ENCODE measurements at regions not wholly inside any gene's neighbourhood (a gene's known extent, or its start where the extent isn't known, plus 50 kb on each side); places are given as distances from the start of the nearest gene placed in this dataset.

DNA sequence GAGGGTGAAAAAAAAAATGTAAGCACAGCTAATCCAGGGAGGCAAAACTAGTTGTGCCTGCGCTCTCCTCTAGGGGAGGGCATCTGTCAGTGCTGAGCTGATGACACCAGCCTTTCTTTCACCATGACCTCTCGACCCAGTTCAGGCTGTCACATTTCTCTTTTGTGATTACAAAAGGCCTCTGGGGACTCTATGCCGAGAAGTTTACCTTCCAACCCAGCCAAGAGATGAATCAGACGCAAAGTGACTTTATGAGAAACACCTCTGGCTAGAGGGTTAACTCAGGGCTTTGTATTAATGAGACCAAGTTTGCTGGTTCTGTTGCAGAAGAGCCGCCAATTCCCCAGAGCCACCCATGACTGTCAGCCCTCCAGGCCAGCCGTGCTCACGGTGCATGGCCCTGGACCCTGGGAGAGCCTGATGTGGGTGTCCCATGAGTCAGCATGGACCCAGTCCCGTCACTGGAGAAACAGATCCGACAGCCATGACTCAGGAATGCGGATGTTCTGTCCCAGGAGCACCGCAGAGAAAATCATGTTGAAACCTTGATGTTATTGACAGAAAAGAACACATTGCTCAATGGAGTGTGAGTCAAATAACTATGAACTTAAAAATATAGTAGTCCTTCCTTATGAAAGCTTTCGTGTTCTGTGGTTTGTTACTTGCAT, 437.2 kb downstream of the HS3ST3B1 start (continued):
- TF ChIP-seq ZNF12 (CRISPR knock-in tag; IDR thresholded peaks at IDR 0.05) (peak; percentile 96), JDP2 (CRISPR knock-in tag; IDR thresholded peaks at IDR 0.05; ENCODE audit: borderline replicate concordance) (no peak), HDAC6 (IDR thresholded peaks at IDR 0.05; ENCODE audit: low read depth, low read length) (no peak), FOXO1 (CRISPR knock-in tag; IDR thresholded peaks at IDR 0.05) (peak; percentile 85; the same call in 1 of the 2 replicates), ZNF746 (CRISPR knock-in tag; IDR thresholded peaks at IDR 0.05) (peak; percentile 60; the same call in 1 of the 2 replicates), SAFB2 (CRISPR knock-in tag; IDR thresholded peaks at IDR 0.05; ENCODE audit: borderline replicate concordance, low read depth) (no peak), RFXAP (CRISPR knock-in tag; IDR thresholded peaks at IDR 0.05; ENCODE audit: borderline replicate concordance) (no peak), ONECUT2 (CRISPR knock-in tag; IDR thresholded peaks at IDR 0.05) (no peak), ZNF543 (CRISPR knock-in tag; IDR thresholded peaks at IDR 0.05) (0 out of 2 replicates have a peak, but pooled peaks have one; percentile 46), FOSL2 (CRISPR knock-in tag; IDR thresholded peaks at IDR 0.05) (peak; percentile 98), ZNF816 (CRISPR knock-in tag; IDR thresholded peaks at IDR 0.05; ENCODE audit: borderline replicate concordance) (0 out of 2 replicates have a peak, but pooled peaks have one; percentile 65)
- TF ChIP-seq, protein P1, sequence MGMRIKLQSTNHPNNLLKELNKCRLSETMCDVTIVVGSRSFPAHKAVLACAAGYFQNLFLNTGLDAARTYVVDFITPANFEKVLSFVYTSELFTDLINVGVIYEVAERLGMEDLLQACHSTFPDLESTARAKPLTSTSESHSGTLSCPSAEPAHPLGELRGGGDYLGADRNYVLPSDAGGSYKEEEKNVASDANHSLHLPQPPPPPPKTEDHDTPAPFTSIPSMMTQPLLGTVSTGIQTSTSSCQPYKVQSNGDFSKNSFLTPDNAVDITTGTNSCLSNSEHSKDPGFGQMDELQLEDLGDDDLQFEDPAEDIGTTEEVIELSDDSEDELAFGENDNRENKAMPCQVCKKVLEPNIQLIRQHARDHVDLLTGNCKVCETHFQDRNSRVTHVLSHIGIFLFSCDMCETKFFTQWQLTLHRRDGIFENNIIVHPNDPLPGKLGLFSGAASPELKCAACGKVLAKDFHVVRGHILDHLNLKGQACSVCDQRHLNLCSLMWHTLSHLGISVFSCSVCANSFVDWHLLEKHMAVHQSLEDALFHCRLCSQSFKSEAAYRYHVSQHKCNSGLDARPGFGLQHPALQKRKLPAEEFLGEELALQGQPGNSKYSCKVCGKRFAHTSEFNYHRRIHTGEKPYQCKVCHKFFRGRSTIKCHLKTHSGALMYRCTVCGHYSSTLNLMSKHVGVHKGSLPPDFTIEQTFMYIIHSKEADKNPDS (CRISPR knock-in tag; IDR thresholded peaks at IDR 0.05): no peak
- TF ChIP-seq, protein P2, sequence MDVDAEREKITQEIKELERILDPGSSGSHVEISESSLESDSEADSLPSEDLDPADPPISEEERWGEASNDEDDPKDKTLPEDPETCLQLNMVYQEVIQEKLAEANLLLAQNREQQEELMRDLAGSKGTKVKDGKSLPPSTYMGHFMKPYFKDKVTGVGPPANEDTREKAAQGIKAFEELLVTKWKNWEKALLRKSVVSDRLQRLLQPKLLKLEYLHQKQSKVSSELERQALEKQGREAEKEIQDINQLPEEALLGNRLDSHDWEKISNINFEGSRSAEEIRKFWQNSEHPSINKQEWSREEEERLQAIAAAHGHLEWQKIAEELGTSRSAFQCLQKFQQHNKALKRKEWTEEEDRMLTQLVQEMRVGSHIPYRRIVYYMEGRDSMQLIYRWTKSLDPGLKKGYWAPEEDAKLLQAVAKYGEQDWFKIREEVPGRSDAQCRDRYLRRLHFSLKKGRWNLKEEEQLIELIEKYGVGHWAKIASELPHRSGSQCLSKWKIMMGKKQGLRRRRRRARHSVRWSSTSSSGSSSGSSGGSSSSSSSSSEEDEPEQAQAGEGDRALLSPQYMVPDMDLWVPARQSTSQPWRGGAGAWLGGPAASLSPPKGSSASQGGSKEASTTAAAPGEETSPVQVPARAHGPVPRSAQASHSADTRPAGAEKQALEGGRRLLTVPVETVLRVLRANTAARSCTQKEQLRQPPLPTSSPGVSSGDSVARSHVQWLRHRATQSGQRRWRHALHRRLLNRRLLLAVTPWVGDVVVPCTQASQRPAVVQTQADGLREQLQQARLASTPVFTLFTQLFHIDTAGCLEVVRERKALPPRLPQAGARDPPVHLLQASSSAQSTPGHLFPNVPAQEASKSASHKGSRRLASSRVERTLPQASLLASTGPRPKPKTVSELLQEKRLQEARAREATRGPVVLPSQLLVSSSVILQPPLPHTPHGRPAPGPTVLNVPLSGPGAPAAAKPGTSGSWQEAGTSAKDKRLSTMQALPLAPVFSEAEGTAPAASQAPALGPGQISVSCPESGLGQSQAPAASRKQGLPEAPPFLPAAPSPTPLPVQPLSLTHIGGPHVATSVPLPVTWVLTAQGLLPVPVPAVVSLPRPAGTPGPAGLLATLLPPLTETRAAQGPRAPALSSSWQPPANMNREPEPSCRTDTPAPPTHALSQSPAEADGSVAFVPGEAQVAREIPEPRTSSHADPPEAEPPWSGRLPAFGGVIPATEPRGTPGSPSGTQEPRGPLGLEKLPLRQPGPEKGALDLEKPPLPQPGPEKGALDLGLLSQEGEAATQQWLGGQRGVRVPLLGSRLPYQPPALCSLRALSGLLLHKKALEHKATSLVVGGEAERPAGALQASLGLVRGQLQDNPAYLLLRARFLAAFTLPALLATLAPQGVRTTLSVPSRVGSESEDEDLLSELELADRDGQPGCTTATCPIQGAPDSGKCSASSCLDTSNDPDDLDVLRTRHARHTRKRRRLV (CRISPR knock-in tag; IDR thresholded peaks at IDR 0.05): no peak
- TF ChIP-seq, protein P3, sequence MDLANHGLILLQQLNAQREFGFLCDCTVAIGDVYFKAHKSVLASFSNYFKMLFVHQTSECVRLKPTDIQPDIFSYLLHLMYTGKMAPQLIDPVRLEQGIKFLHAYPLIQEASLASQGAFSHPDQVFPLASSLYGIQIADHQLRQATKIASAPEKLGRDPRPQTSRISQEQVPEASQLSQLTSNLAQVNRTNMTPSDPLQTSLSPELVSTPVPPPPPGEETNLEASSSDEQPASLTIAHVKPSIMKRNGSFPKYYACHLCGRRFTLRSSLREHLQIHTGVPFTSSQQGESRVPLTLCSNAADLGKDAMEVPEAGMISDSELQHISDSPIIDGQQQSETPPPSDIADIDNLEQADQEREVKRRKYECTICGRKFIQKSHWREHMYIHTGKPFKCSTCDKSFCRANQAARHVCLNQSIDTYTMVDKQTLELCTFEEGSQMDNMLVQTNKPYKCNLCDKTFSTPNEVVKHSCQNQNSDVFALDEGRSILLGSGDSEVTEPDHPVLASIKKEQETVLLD (CRISPR knock-in tag; IDR thresholded peaks at IDR 0.05; ENCODE audit: low read depth): no peak
- TF ChIP-seq, protein P4, sequence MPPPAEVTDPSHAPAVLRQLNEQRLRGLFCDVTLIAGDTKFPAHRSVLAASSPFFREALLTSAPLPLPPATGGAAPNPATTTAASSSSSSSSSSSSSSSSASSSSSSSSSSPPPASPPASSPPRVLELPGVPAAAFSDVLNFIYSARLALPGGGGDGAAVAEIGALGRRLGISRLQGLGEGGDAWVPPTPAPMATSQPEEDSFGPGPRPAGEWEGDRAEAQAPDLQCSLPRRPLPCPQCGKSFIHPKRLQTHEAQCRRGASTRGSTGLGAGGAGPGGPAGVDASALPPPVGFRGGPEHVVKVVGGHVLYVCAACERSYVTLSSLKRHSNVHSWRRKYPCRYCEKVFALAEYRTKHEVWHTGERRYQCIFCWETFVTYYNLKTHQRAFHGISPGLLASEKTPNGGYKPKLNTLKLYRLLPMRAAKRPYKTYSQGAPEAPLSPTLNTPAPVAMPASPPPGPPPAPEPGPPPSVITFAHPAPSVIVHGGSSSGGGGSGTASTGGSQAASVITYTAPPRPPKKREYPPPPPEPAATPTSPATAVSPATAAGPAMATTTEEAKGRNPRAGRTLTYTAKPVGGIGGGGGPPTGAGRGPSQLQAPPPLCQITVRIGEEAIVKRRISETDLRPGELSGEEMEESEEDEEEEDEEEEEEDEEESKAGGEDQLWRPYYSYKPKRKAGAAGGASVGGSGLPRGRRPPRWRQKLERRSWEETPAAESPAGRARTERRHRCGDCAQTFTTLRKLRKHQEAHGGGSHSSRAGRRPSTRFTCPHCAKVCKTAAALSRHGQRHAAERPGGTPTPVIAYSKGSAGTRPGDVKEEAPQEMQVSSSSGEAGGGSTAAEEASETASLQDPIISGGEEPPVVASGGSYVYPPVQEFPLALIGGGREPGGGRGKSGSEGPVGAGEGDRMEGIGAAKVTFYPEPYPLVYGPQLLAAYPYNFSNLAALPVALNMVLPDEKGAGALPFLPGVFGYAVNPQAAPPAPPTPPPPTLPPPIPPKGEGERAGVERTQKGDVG (CRISPR knock-in tag; IDR thresholded peaks at IDR 0.05; ENCODE audit: borderline replicate concordance): 0 out of 2 replicates have a peak, but pooled peaks have one; percentile 26
- TF ChIP-seq, protein P5, sequence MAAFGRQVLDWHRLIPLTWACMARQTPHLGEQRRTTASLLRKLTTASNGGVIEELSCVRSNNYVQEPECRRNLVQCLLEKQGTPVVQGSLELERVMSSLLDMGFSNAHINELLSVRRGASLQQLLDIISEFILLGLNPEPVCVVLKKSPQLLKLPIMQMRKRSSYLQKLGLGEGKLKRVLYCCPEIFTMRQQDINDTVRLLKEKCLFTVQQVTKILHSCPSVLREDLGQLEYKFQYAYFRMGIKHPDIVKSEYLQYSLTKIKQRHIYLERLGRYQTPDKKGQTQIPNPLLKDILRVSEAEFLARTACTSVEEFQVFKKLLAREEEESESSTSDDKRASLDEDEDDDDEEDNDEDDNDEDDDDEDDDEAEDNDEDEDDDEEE (CRISPR knock-in tag; IDR thresholded peaks at IDR 0.05): 0 out of 2 replicates have a peak, but pooled peaks have one; percentile 45

All from HepG2 (cell line).